ENCODE measurements at regions not wholly inside any gene's neighbourhood (a gene's known extent, or its start where the extent isn't known, plus 50 kb on each side); places are given as distances from the start of the nearest gene placed in this dataset.

DNA sequence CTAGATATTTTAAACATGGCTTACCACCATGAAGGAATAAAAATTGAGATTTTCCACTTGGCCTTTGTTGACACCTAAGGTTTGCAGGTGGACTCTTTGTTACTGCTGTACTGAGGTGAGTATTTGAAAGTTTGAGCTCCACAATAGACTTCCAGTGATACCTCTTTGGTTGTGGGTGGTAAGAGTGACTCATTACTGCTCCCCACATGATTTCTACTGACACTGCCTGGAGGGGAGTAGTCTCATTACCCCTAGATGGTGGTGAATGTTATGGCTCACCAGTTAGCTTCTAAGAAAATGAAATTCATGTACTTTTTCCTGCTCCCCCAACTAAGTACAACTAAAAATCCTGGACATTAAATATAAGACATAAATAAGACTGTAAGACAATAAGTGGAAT lies 1183.1 kb upstream of the TMEFF2 start:
- Histone ChIP-seq H3K4me2 (replicated peaks; ENCODE audit: extremely low read depth, low read length, poor library complexity, severe bottlenecking) (no peak overlapping the region), H3K4me1 (ENCODE audit: control insufficient read depth in 1 of 2, insufficient read depth in 2 of 2, low read length in 2 of 2) (no peaks in the 10 kb centered on the region), H3K9ac (ENCODE audit: insufficient read depth, low read length, poor library complexity, severe bottlenecking) (no peak overlapping the region), H3K36me3 (replicated peaks in 1 of 2; ENCODE audit: control insufficient read depth in 1 of 2, insufficient read depth in 2 of 2, low read length in 2 of 2) (no peaks in the 10 kb centered on the region), H3K4me3 (replicated peaks in 1 of 3; ENCODE audit: low read depth in 2 of 3, low read length in 3 of 3) (no peak overlapping the region), H4K20me1 (ENCODE audit: insufficient read depth, low read length) (no peaks in the 10 kb centered on the region), H3K9me3 (replicated peaks in 1 of 2; ENCODE audit: control insufficient read depth in 1 of 2, insufficient read depth in 1 of 2, low read length in 2 of 2) (no peaks in the 10 kb centered on the region), H3K79me2 (ENCODE audit: insufficient read depth, low read length) (no peaks in the 10 kb centered on the region), H3K27me3 (ENCODE audit: control insufficient read depth in 2 of 2, insufficient read depth in 2 of 2, low read length in 2 of 2) (no peaks in the 10 kb centered on the region), H2AFZ (ENCODE audit: insufficient read depth, low read depth, low read length, poor library complexity, severe bottlenecking) (no peak overlapping the region), H3K27ac (ENCODE audit: low read depth in 1 of 2, low read length in 2 of 2) (no peak overlapping the region)
- Mint-ChIP-seq H3K27me3 (ENCODE audit: low read depth in 3 of 3) (no peaks in the 10 kb centered on the region), H3K36me3 (no peaks in the 10 kb centered on the region), H3K4me3 (no peak overlapping the region), H3K27ac (no peak overlapping the region), H3K4me1 (no peaks in the 10 kb centered on the region), H3K9me3 (peaks cover 0 to 7% (median 2%) of the 10 kb centered on the region in 7 donors)
- DNase-seq, result no peak
- TF ChIP-seq, protein P1, sequence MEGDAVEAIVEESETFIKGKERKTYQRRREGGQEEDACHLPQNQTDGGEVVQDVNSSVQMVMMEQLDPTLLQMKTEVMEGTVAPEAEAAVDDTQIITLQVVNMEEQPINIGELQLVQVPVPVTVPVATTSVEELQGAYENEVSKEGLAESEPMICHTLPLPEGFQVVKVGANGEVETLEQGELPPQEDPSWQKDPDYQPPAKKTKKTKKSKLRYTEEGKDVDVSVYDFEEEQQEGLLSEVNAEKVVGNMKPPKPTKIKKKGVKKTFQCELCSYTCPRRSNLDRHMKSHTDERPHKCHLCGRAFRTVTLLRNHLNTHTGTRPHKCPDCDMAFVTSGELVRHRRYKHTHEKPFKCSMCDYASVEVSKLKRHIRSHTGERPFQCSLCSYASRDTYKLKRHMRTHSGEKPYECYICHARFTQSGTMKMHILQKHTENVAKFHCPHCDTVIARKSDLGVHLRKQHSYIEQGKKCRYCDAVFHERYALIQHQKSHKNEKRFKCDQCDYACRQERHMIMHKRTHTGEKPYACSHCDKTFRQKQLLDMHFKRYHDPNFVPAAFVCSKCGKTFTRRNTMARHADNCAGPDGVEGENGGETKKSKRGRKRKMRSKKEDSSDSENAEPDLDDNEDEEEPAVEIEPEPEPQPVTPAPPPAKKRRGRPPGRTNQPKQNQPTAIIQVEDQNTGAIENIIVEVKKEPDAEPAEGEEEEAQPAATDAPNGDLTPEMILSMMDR (IDR thresholded peaks at IDR 0.05), result no peak
- intact Hi-C loops (cut with micrococcal nuclease), result no loop called here

DNA sequence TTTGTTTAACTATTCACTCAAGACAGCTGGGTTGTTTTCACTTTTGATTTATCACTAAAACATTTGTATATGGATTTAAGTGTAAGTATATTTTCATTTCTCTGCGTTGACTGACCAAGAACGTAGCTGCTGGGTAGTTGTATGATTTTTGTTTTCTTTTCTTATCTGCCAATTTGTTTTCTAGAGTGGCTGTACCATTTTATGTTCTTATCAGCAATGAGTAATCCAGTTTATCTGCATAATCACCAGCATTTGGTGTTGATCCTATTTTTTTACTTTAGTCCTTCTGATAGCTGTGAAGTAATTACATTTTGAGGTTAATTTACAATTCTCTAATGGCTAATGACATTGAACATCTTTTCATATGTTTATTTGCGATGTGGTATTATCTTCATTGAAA lies 1178.4 kb upstream of the TMEFF2 start:
- no peak overlapping the region for H3K9ac ChIP-seq (ENCODE audit: insufficient read depth, low read length, poor library complexity, severe bottlenecking)
- H3K4me3 Mint-ChIP-seq, result no peak overlapping the region

More for the DNA sequence above, 1178.4 kb upstream of the TMEFF2 start:
- Mint-ChIP-seq H3K9me3 (peaks cover 0 to 9% (median 4%) of the 10 kb centered on the region in 7 donors), H3K36me3 (no peaks in the 10 kb centered on the region), H3K27ac (no peak overlapping the region), H3K27me3 (ENCODE audit: low read depth in 3 of 3) (peaks cover 0 to 2% (median 0%) of the 10 kb centered on the region in 3 donors), H3K4me1 (no peaks in the 10 kb centered on the region)
- TF ChIP-seq, protein P1 (IDR thresholded peaks at IDR 0.05), result no peak
- Histone ChIP-seq H3K36me3 (replicated peaks in 1 of 2; ENCODE audit: control insufficient read depth in 1 of 2, insufficient read depth in 2 of 2, low read length in 2 of 2) (no peaks in the 10 kb centered on the region), H2AFZ (ENCODE audit: insufficient read depth, low read depth, low read length, poor library complexity, severe bottlenecking) (no peak overlapping the region), H3K79me2 (ENCODE audit: insufficient read depth, low read length) (no peaks in the 10 kb centered on the region), H3K9me3 (replicated peaks in 1 of 2; ENCODE audit: control insufficient read depth in 1 of 2, insufficient read depth in 1 of 2, low read length in 2 of 2) (no peaks in the 10 kb centered on the region), H3K4me3 (replicated peaks in 1 of 3; ENCODE audit: low read depth in 2 of 3, low read length in 3 of 3) (no peak overlapping the region), H3K4me1 (ENCODE audit: control insufficient read depth in 1 of 2, insufficient read depth in 2 of 2, low read length in 2 of 2) (no peaks in the 10 kb centered on the region), H3K27ac (ENCODE audit: low read depth in 1 of 2, low read length in 2 of 2) (no peak overlapping the region), H3K4me2 (replicated peaks; ENCODE audit: extremely low read depth, low read length, poor library complexity, severe bottlenecking) (no peak overlapping the region), H4K20me1 (ENCODE audit: insufficient read depth, low read length) (no peaks in the 10 kb centered on the region), H3K27me3 (ENCODE audit: control insufficient read depth in 2 of 2, insufficient read depth in 2 of 2, low read length in 2 of 2) (no peaks in the 10 kb centered on the region)
- DNase-seq, result no peak
- WGBS (ENCODE audit: insufficient coverage), result no CpG with 5 or more reads among the region's 3 CpGs
- intact Hi-C loops (cut with micrococcal nuclease), result no loop called here

Data from CD14-positive monocyte (primary cell).